22Rv1 (cell line): ENCODE measurements at regions not wholly inside any gene's neighbourhood (a gene's known extent, or its start where the extent isn't known, plus 50 kb on each side); places are given as distances from the start of the nearest gene placed in this dataset.

ENCODE experiments used
- H3K27ac ChIP-seq: fragments of 450-650 bp; 2 replicates; pipeline ENCODE4 v1.5.1; 2017
- CTCF ChIP-seq: fragments of 450-650 bp; IDR thresholded peaks from 2 replicates; pipeline ENCODE4 v1.5.1; 2017; ENCODE audit warnings: mild to moderate bottlenecking
- ZFX ChIP-seq: fragments of 450-650 bp; IDR thresholded peaks from 2 replicates; pipeline ENCODE4 v1.6.1; 2017; ENCODE audit warnings: antibody characterized with exemption, borderline replicate concordance

- no peak overlapping the region for H3K27ac ChIP-seq
- TF ChIP-seq CTCF (no peak), ZFX (no peak)
Observed at GRCh38 chr12:34208331-34209258, 186.3 kb downstream of the ALG10 start.

- H3K27ac ChIP-seq = no peak overlapping the region
- TF ChIP-seq ZFX (no peak), CTCF (no peak)
Observed at GRCh38 chr12:34209259-34209835, 187.1 kb downstream of the ALG10 start.

GRCh38 chr12:34210183-34210582 lies 187.9 kb downstream of the ALG10 start:
- H3K27ac ChIP-seq = no peak overlapping the region
- TF ChIP-seq CTCF (no peak), ZFX (no peak)

- TF ChIP-seq CTCF = no peak
- TF ChIP-seq ZFX = no peak
Observed at GRCh38 chr12:34210689-34211530, 188.6 kb downstream of the ALG10 start.

GRCh38 chr12:34212651-34213050 lies 190.4 kb downstream of the ALG10 start:
- no peak overlapping the region for H3K27ac ChIP-seq
- no peak for TF ChIP-seq CTCF
- TF ChIP-seq ZFX = no peak

More at GRCh38 chr12:34210689-34211530, 188.6 kb downstream of the ALG10 start:
- no peak overlapping the region for H3K27ac ChIP-seq

- no peak overlapping the region for H3K27ac ChIP-seq
- TF ChIP-seq CTCF (no peak), ZFX (no peak)
Observed at GRCh38 chr12:34214011-34214410, 191.7 kb downstream of the ALG10 start.
